ENCODE measurements at regions not wholly inside any gene's neighbourhood (a gene's known extent, or its start where the extent isn't known, plus 50 kb on each side); places are given as distances from the start of the nearest gene placed in this dataset.

DNA sequence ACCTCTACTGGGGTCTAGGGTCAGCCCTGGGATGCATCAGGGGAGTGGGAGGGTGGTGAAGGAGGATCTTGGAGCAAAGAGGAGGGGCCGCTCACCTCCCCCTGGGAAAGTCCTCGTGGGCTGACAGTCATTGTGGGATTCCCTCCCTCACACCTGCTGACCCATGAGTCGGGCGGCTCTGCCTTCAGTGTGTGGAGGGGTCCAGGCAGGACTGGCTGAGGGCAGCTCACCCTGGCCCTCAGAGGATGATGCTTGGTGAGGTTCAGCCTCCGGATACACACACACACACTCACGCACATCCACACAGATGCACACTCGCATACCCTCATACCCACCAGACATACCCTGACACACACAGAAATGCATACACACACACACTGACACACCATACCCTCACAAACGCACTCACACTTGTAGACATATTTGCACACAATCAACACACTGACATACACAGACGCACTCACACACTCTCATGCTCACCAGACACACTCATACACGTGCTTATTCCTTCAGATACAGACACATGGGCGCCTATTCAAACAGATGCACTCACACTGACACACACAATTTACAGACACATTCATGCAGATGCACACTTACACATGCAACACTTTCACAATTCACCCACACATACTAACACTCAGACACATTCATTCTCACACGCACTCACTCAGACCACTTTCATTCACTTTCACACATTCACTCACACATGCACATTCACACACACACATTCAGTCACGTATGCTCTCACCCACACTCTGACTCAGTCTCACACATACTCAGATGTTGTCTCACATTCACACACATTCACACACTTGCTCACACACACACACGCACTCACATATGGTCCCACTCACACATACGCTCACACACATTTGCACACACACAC lies 105.1 kb upstream of the RPL38 start:
- ATAC-seq (no peak), DNase-seq (no peak)
- no peaks in the 10 kb centered on the region for H3K4me1 ChIP-seq
- WGBS, 4 donors = 75 to 86% (median 80%) methylated on average over 13 to 15 of the region's 15 CpGs
- peaks cover 0 to 5% (median 0%) of the 10 kb centered on the region in 12 donors for H3K9me3 ChIP-seq
- peaks cover 0 to 57% (median 22%) of the 10 kb centered on the region in 9 donors for H3K27me3 ChIP-seq
- H3K36me3 ChIP-seq = no peaks in the 10 kb centered on the region
- H3K27ac ChIP-seq = no peak overlapping the region
- TF ChIP-seq POLR2A (IDR thresholded peaks at IDR 0.05) (no peak), CTCF (IDR thresholded peaks at IDR 0.05) (no peak)
- no peak overlapping the region for H3K4me3 ChIP-seq
- intact Hi-C loops (cut with DNase I) = no loop called here

- peaks cover 0 to 61% (median 22%) of the 10 kb centered on the region in 9 donors for H3K27me3 ChIP-seq
- no peaks in the 10 kb centered on the region for H3K4me1 ChIP-seq
- H3K4me3 ChIP-seq = no peak overlapping the region
- H3K36me3 ChIP-seq = no peaks in the 10 kb centered on the region
- no peaks in the 10 kb centered on the region for H3K9me3 ChIP-seq
- ATAC-seq (no peak), DNase-seq (no peak)
- WGBS, 4 donors = 45 to 58% (median 54%) methylated on average over 16 of the region's 16 CpGs
- intact Hi-C loops (cut with DNase I) = no loop called here
- no peak for TF ChIP-seq CTCF (IDR thresholded peaks at IDR 0.05)
- no peak for TF ChIP-seq POLR2A (IDR thresholded peaks at IDR 0.05)
- no peak overlapping the region for H3K27ac ChIP-seq
These were observed 103.8 kb upstream of the RPL38 start for GRCh38 chr17:74099442-74100340.

DNA sequence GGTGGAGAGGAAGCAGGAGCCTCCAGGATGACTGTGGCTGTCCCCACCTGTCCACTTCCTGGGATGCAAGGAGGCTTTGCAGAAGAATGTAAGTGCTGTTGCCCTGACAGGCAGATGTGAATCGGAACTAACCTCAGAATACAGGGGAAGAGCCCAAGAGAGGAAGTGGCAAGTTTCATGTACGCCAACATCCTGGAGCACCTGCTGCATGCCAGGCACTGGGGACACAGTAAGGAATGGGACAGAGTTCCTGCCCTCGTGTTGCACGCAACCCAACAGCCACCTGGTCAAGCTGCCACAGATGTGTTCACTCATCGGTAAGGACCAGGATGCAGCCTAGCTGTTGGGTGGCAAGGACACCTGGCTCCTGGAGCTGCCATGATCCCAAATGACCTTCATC lies 98.6 kb upstream of the RPL38 start:
- intact Hi-C loops (cut with DNase I) = no loop called here
- DNase-seq (no peak), ATAC-seq (no peak)
- H3K27ac ChIP-seq = no peak overlapping the region
- no peak overlapping the region for H3K4me3 ChIP-seq
- TF ChIP-seq POLR2A (IDR thresholded peaks at IDR 0.05) (no peak), CTCF (IDR thresholded peaks at IDR 0.05) (no peak)
- no peaks in the 10 kb centered on the region for H3K9me3 ChIP-seq
- H3K27me3 ChIP-seq = peaks cover 0 to 65% (median 13%) of the 10 kb centered on the region in 9 donors
- WGBS, 4 donors = 79 to 87% (median 82%) methylated on average over 4 to 5 of the region's 5 CpGs
- no peaks in the 10 kb centered on the region for H3K36me3 ChIP-seq
- H3K4me1 ChIP-seq = no peaks in the 10 kb centered on the region

DNA sequence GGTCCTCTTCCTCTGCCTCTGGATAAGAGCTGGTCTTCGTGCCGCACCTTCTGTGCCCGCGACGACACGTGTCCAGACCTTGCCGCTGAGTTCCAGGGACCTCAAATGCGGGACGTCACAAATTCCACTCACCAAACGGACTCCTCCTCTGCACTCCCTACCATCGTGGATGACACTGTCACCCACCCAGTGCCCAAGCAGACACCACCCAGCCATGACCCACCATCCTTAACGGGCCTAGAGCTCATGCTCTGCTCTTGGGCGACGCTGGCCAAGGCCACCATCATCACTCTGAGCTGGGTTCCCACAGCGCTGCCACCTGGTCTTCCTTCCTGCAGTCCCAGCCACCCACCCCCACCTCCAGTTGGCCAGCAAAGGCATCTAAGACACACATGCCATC lies 96.4 kb upstream of the RPL38 start:
- Histone ChIP-seq H3K36me3 (no peaks in the 10 kb centered on the region), H3K4me3 (no peak overlapping the region), H3K4me1 (no peaks in the 10 kb centered on the region), H3K27me3 (peaks cover 0 to 56% (median 8%) of the 10 kb centered on the region in 9 donors), H3K27ac (no peak overlapping the region), H3K9me3 (no peaks in the 10 kb centered on the region)
- WGBS, 4 donors = 87 to 90% (median 88%) methylated on average over 15 of the region's 15 CpGs
- intact Hi-C loops (cut with DNase I) = no loop called here
- TF ChIP-seq POLR2A (IDR thresholded peaks at IDR 0.05) (no peak), CTCF (IDR thresholded peaks at IDR 0.05) (no peak)
- no peak for DNase-seq
- no peak for ATAC-seq
